ENCODE measurements at regions not wholly inside any gene's neighbourhood (a gene's known extent, or its start where the extent isn't known, plus 50 kb on each side); places are given as distances from the start of the nearest gene placed in this dataset.
"Not testable (repeated sequence)": the region's sequence is repeated elsewhere in the genome, so short reads cannot be mapped to it uniquely, and the experiment has no call there.

- Histone ChIP-seq H3K9me3 (ENCODE audit: control insufficient read depth, low read length) (no peaks in the 10 kb centered on the region), H3K27ac (ENCODE audit: low read depth, low read length, severe bottlenecking) (no peak overlapping the region), H3K4me3 (ENCODE audit: extremely low read depth, insufficient read depth, low read length, poor library complexity, severe bottlenecking) (no peak overlapping the region), H3K4me1 (ENCODE audit: control insufficient read depth, insufficient read depth, low read length, poor library complexity, severe bottlenecking) (no peaks in the 10 kb centered on the region), H3K36me3 (ENCODE audit: control insufficient read depth, insufficient read depth, low read length) (no peaks in the 10 kb centered on the region)
- WGBS, 2 experiments (ENCODE audit: insufficient coverage in 2 of 2) = 65 to 91% methylated on average over 2 to 4 of the region's 7 CpGs
These were observed 91.9 kb upstream of the PRR23C start for GRCh38 chr3:139136469-139137202.

GRCh38 chr3:139140553-139140952 is 95.9 kb upstream of the PRR23C start:
- Histone ChIP-seq H3K9me3 (ENCODE audit: control insufficient read depth, low read length) (no peaks in the 10 kb centered on the region), H3K4me3 (ENCODE audit: extremely low read depth, insufficient read depth, low read length, poor library complexity, severe bottlenecking) (no peak overlapping the region), H3K36me3 (ENCODE audit: control insufficient read depth, insufficient read depth, low read length) (no peaks in the 10 kb centered on the region), H3K27ac (ENCODE audit: low read depth, low read length, severe bottlenecking) (no peak overlapping the region), H3K4me1 (ENCODE audit: control insufficient read depth, insufficient read depth, low read length, poor library complexity, severe bottlenecking) (no peaks in the 10 kb centered on the region)

- not testable (repeated sequence) for H3K27ac ChIP-seq (ENCODE audit: low read depth, low read length, severe bottlenecking); H3K4me3 ChIP-seq (ENCODE audit: extremely low read depth, insufficient read depth, low read length, poor library complexity, severe bottlenecking); H3K9me3 ChIP-seq (ENCODE audit: control insufficient read depth, low read length); H3K4me1 ChIP-seq (ENCODE audit: control insufficient read depth, insufficient read depth, low read length, poor library complexity, severe bottlenecking); H3K36me3 ChIP-seq (ENCODE audit: control insufficient read depth, insufficient read depth, low read length)
- WGBS, 2 experiments (ENCODE audit: insufficient coverage in 2 of 2) = 100% methylated on average over 1 of the region's 4 CpGs; no CpG with 5 or more reads in 1 of the 2 experiments
These were observed 101.3 kb upstream of the PRR23C start for GRCh38 chr3:139145980-139146379.

- no CpG with 5 or more reads among the region's 1 CpG for WGBS, 2 experiments (ENCODE audit: insufficient coverage in 2 of 2)
- H3K36me3 ChIP-seq (ENCODE audit: control insufficient read depth, insufficient read depth, low read length) = no peaks in the 10 kb centered on the region
These were observed 106.8 kb upstream of the PRR23C start for GRCh38 chr3:139151530-139151929.

GRCh38 chr3:139153434-139153833 is 108.7 kb upstream of the PRR23C start:
- H3K36me3 ChIP-seq (ENCODE audit: control insufficient read depth, insufficient read depth, low read length); H3K4me3 ChIP-seq (ENCODE audit: extremely low read depth, insufficient read depth, low read length, poor library complexity, severe bottlenecking); H3K27ac ChIP-seq (ENCODE audit: low read depth, low read length, severe bottlenecking); H3K9me3 ChIP-seq (ENCODE audit: control insufficient read depth, low read length); H3K4me1 ChIP-seq (ENCODE audit: control insufficient read depth, insufficient read depth, low read length, poor library complexity, severe bottlenecking): not testable (repeated sequence)

More at GRCh38 chr3:139151530-139151929, 106.8 kb upstream of the PRR23C start:
- Histone ChIP-seq H3K9me3 (ENCODE audit: control insufficient read depth, low read length) (no peaks in the 10 kb centered on the region), H3K27ac (ENCODE audit: low read depth, low read length, severe bottlenecking) (no peak overlapping the region), H3K4me3 (ENCODE audit: extremely low read depth, insufficient read depth, low read length, poor library complexity, severe bottlenecking) (no peak overlapping the region), H3K4me1 (ENCODE audit: control insufficient read depth, insufficient read depth, low read length, poor library complexity, severe bottlenecking) (no peaks in the 10 kb centered on the region)

- no peak overlapping the region for H3K27ac ChIP-seq (ENCODE audit: low read depth, low read length, severe bottlenecking)
- no peaks in the 10 kb centered on the region for H3K36me3 ChIP-seq (ENCODE audit: control insufficient read depth, insufficient read depth, low read length)
- H3K4me3 ChIP-seq (ENCODE audit: extremely low read depth, insufficient read depth, low read length, poor library complexity, severe bottlenecking) = no peak overlapping the region
- 79 to 87% methylated on average over 7 to 9 of the region's 10 CpGs for WGBS, 2 experiments (ENCODE audit: insufficient coverage in 2 of 2)
- no peaks in the 10 kb centered on the region for H3K9me3 ChIP-seq (ENCODE audit: control insufficient read depth, low read length)
- H3K4me1 ChIP-seq (ENCODE audit: control insufficient read depth, insufficient read depth, low read length, poor library complexity, severe bottlenecking) = no peaks in the 10 kb centered on the region
These were observed 112.7 kb upstream of the PRR23C start for GRCh38 chr3:139157161-139157932.

GRCh38 chr3:139159356-139159755 is 114.7 kb upstream of the PRR23C start:
- no peak overlapping the region for H3K4me3 ChIP-seq (ENCODE audit: extremely low read depth, insufficient read depth, low read length, poor library complexity, severe bottlenecking)
- no peak overlapping the region for H3K27ac ChIP-seq (ENCODE audit: low read depth, low read length, severe bottlenecking)
- no peaks in the 10 kb centered on the region for H3K9me3 ChIP-seq (ENCODE audit: control insufficient read depth, low read length)
- 63 to 89% methylated on average over 1 to 2 of the region's 3 CpGs for WGBS, 2 experiments (ENCODE audit: insufficient coverage in 2 of 2)
- no peaks in the 10 kb centered on the region for H3K4me1 ChIP-seq (ENCODE audit: control insufficient read depth, insufficient read depth, low read length, poor library complexity, severe bottlenecking)
- H3K36me3 ChIP-seq (ENCODE audit: control insufficient read depth, insufficient read depth, low read length) = no peaks in the 10 kb centered on the region

- no peak overlapping the region for H3K4me3 ChIP-seq (ENCODE audit: extremely low read depth, insufficient read depth, low read length, poor library complexity, severe bottlenecking)
- WGBS, 2 experiments (ENCODE audit: insufficient coverage in 2 of 2) = 90 to 95% methylated on average over 4 to 7 of the region's 9 CpGs
These were observed 128.8 kb upstream of the PRR23C start for GRCh38 chr3:139173372-139174108.

GRCh38 chr3:139180489-139180888 is 135.8 kb upstream of the PRR23C start:
- Histone ChIP-seq H3K9me3 (ENCODE audit: control insufficient read depth, low read length) (no peaks in the 10 kb centered on the region), H3K27ac (ENCODE audit: low read depth, low read length, severe bottlenecking) (no peak overlapping the region), H3K4me3 (ENCODE audit: extremely low read depth, insufficient read depth, low read length, poor library complexity, severe bottlenecking) (no peak overlapping the region), H3K36me3 (ENCODE audit: control insufficient read depth, insufficient read depth, low read length) (no peaks in the 10 kb centered on the region), H3K4me1 (ENCODE audit: control insufficient read depth, insufficient read depth, low read length, poor library complexity, severe bottlenecking) (no peaks in the 10 kb centered on the region)
- WGBS, 2 experiments (ENCODE audit: insufficient coverage in 2 of 2) = no CpG with 5 or more reads among the region's 2 CpGs

More at GRCh38 chr3:139173372-139174108, 128.8 kb upstream of the PRR23C start:
- Histone ChIP-seq H3K27ac (ENCODE audit: low read depth, low read length, severe bottlenecking) (no peak overlapping the region), H3K4me1 (ENCODE audit: control insufficient read depth, insufficient read depth, low read length, poor library complexity, severe bottlenecking) (no peaks in the 10 kb centered on the region), H3K9me3 (ENCODE audit: control insufficient read depth, low read length) (no peaks in the 10 kb centered on the region), H3K36me3 (ENCODE audit: control insufficient read depth, insufficient read depth, low read length) (no peaks in the 10 kb centered on the region)

- H3K9me3 ChIP-seq (ENCODE audit: control insufficient read depth, low read length) = no peaks in the 10 kb centered on the region
- no peak overlapping the region for H3K27ac ChIP-seq (ENCODE audit: low read depth, low read length, severe bottlenecking)
- H3K4me1 ChIP-seq (ENCODE audit: control insufficient read depth, insufficient read depth, low read length, poor library complexity, severe bottlenecking) = no peaks in the 10 kb centered on the region
- no peaks in the 10 kb centered on the region for H3K36me3 ChIP-seq (ENCODE audit: control insufficient read depth, insufficient read depth, low read length)
- H3K4me3 ChIP-seq (ENCODE audit: extremely low read depth, insufficient read depth, low read length, poor library complexity, severe bottlenecking) = no peak overlapping the region
- WGBS, 2 experiments (ENCODE audit: insufficient coverage in 2 of 2) = 80 to 100% methylated on average over 1 of the region's 2 CpGs
These were observed 137.5 kb upstream of the PRR23C start for GRCh38 chr3:139182143-139182542.
